Karpas-422 (cell line): ENCODE measurements at regions not wholly inside any gene's neighbourhood (a gene's known extent, or its start where the extent isn't known, plus 50 kb on each side); places are given as distances from the start of the nearest gene placed in this dataset.

Experiments
- DNase-seq: peaks from one replicate; pipeline ENCODE4 v3.0.0-alpha.2; 2015
- H2AFZ ChIP-seq: fragments of 200-600 bp; sonication (generic); 2 replicates; pipeline ENCODE4 v1.6.1; 2014; ENCODE audit warnings: antibody characterized with exemption, low read length, mixed read lengths
- H3K27ac ChIP-seq: fragments of 200-600 bp; sonication (generic); 2 replicates; pipeline ENCODE4 v1.5.1; 2014; ENCODE audit warnings: mild to moderate bottlenecking, low read length, moderate library complexity
- H3K27me3 ChIP-seq: fragments of 200-600 bp; sonication (generic); 2 replicates; pipeline ENCODE4 v1.6.1; 2014; ENCODE audit warnings: low read length, mixed read lengths
- H3K36me3 ChIP-seq: fragments of 200-600 bp; sonication (generic); 2 replicates; pipeline ENCODE4 v1.6.1; 2014; ENCODE audit warnings: low read length, mixed read lengths; ENCODE audit not compliant: insufficient read depth
- H3K4me1 ChIP-seq: fragments of 200-600 bp; sonication (generic); 2 replicates; pipeline ENCODE4 v1.6.1; 2014; ENCODE audit warnings: mild to moderate bottlenecking, low read length, mixed read lengths
- H3K4me2 ChIP-seq: fragments of 200-600 bp; sonication (generic); 2 replicates; pipeline ENCODE4 v1.6.1; 2014; ENCODE audit warnings: low read length, low read depth, mild to moderate bottlenecking; ENCODE audit not compliant: poor library complexity, severe bottlenecking
- H3K4me3 ChIP-seq: fragments of 200-600 bp; sonication (generic); 2 replicates; pipeline ENCODE4 v1.5.1; 2014; ENCODE audit warnings: mild to moderate bottlenecking, antibody characterized with exemption, low read length, mixed read lengths
- H3K79me2 ChIP-seq: fragments of 200-600 bp; sonication (generic); 2 replicates; pipeline ENCODE4 v1.6.1; 2014; ENCODE audit warnings: mild to moderate bottlenecking, low read length, mixed read lengths
- H3K9ac ChIP-seq: fragments of 200-600 bp; sonication (generic); 2 replicates; pipeline ENCODE4 v1.6.0; 2014; ENCODE audit warnings: low read length
- H3K9me2 ChIP-seq: fragments of 200-600 bp; sonication (generic), shearing (Covaris generic); replicated peaks from 2 replicates; pipeline ENCODE4 v1.6.0; 2014; ENCODE audit warnings: mild to moderate bottlenecking, low read length, moderate library complexity; ENCODE audit not compliant: insufficient read depth
- H3K9me3 ChIP-seq: fragments of 300-700, 200-600 bp; sonication (generic); 2 replicates; pipeline ENCODE4 v1.6.1; 2014; ENCODE audit warnings: low read length, mixed read lengths
- H4K20me1 ChIP-seq: fragments of 200-600 bp; sonication (generic); 2 replicates; pipeline ENCODE4 v1.6.1; 2014; ENCODE audit warnings: mild to moderate bottlenecking, antibody characterized with exemption, low read length, low read depth; ENCODE audit not compliant: insufficient read depth

DNA sequence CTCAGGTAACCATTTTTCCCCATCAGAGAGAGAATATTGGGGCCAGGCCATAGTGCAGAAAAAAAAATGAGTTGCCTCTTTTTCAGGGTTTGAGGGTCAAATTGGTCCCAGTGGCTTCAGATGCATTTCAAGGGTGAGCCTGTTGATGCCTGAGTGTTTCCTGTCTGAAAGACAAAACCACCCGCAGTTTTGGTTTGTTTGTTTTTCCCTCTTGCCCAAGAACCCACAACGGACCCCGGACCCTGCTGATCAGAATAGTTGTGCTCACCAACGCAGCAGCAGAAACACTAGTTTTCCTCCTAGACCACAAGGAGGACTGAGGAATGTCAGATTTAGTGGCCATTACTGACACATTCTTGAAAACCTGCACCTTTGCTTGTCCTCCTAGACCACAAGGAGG is 1433.1 kb downstream of the PLA2G4A start:
- H3K9ac ChIP-seq = no peak overlapping the region
- H3K27ac ChIP-seq = no peak overlapping the region
- no peak overlapping the region for H3K4me2 ChIP-seq
- no peaks in the 10 kb centered on the region for H3K36me3 ChIP-seq
- no peaks in the 10 kb centered on the region for H3K79me2 ChIP-seq
- H3K4me3 ChIP-seq = no peak overlapping the region
- peaks cover 3% of the 10 kb centered on the region; the same call in 1 of the 2 replicates for H3K9me3 ChIP-seq
- no peaks in the 10 kb centered on the region for H3K9me2 ChIP-seq
- no peak for DNase-seq
- no peaks in the 10 kb centered on the region for H4K20me1 ChIP-seq
- H2AFZ ChIP-seq = no peak overlapping the region
- H3K27me3 ChIP-seq = no peaks in the 10 kb centered on the region
- no peaks in the 10 kb centered on the region for H3K4me1 ChIP-seq

DNA sequence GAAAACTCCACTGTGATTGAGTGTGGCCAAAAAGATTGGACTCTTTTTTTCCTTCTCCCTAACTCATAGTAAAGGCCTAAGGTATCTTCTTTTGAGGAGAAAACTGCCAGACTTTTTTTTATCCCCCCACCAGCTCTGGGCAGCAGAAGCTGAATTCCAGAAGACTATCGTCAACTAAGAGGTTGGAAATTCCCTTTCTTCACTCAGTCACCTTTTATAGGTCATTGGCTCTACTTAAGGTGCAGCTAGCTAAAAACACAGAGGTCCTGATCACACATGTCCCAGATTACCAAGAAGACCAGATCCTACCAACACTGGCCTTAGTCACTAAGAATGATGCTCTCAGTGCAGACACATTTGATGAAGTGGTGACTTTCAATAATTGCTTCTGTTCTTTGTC is 1441.2 kb downstream of the PLA2G4A start:
- H3K27me3 ChIP-seq = no peaks in the 10 kb centered on the region
- H3K9me2 ChIP-seq = no peaks in the 10 kb centered on the region
- no peaks in the 10 kb centered on the region for H4K20me1 ChIP-seq
- H3K9ac ChIP-seq = no peak overlapping the region
- no peak overlapping the region for H3K4me3 ChIP-seq
- no peaks in the 10 kb centered on the region for H3K4me1 ChIP-seq
- H3K27ac ChIP-seq = no peak overlapping the region
- no peak for DNase-seq
- peaks cover 2% of the 10 kb centered on the region; the same call in 1 of the 2 replicates for H3K9me3 ChIP-seq
- H3K4me2 ChIP-seq = no peak overlapping the region
- H3K79me2 ChIP-seq = no peaks in the 10 kb centered on the region
- no peak overlapping the region for H2AFZ ChIP-seq
- no peaks in the 10 kb centered on the region for H3K36me3 ChIP-seq

DNA sequence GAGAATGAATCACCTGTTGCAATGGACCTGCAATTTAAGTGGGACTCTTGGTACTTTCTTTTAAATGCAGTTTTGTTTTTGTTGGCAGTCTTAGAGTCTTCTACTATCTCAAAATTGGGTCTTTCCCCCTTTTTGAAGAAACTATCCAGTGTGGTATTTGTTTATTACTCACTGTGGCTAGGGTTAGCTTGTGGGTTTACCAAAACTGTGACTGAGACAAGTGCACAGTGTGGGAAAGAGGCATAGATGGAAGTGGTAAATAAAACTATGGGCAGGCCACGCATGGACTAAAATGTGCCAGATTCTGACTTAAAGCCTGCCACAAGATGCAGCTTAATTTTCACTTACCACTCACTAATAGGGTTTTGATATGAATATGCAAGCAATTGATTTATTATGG is 1441.7 kb downstream of the PLA2G4A start:
- H3K4me2 ChIP-seq = no peak overlapping the region
- H3K9ac ChIP-seq = no peak overlapping the region
- no peaks in the 10 kb centered on the region for H4K20me1 ChIP-seq

DNA sequence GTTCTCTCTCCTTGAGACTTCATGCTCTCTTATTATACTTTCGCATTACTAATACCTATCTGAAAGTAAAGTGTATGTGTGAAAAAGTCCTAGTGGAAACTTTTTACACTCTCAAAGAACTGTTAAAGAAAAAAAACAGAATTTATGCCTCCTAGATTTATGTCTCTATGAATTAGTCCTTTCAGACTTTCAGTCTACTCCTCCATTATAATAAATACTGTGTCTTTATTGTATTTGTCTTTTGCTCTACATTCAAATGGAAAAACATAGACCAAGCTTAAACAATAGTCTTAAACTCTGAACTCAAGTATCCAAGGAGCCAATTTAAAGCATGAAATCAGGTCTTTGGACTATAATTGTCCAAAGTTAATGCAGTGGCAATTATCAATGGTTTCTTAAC is 1449.0 kb downstream of the PLA2G4A start:
- no peak for DNase-seq
- no peaks in the 10 kb centered on the region for H3K36me3 ChIP-seq
- no peaks in the 10 kb centered on the region for H3K79me2 ChIP-seq

More for the DNA sequence above, 1441.7 kb downstream of the PLA2G4A start:
- H3K4me1 ChIP-seq = no peaks in the 10 kb centered on the region
- H3K27me3 ChIP-seq = no peaks in the 10 kb centered on the region
- H2AFZ ChIP-seq = no peak overlapping the region
- no peak for DNase-seq
- peaks cover 2% of the 10 kb centered on the region; the same call in 1 of the 2 replicates for H3K9me3 ChIP-seq
- no peak overlapping the region for H3K27ac ChIP-seq
- H3K9me2 ChIP-seq = no peaks in the 10 kb centered on the region
- no peaks in the 10 kb centered on the region for H3K79me2 ChIP-seq
- no peak overlapping the region for H3K4me3 ChIP-seq
- no peaks in the 10 kb centered on the region for H3K36me3 ChIP-seq

DNA sequence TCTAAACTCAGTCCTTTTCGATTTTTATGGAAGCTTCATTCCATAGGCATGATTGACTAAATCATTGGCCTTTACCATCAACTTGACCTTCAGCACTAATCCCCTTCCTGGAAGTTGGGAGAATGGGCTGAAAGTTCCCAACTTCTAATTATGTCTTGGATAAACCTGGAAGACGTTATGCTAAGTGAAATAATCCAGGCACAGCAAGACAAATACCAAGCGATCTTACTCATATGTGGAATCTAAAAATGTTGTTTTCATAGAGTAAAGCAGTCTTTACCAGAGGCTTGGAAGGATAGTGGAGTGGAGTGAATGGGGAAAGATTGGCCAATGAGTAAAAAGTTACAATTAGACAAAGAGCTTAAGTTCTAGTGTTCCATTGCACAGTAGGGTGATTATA is 1453.2 kb downstream of the PLA2G4A start:
- Histone ChIP-seq H3K4me3 (no peak overlapping the region), H3K4me1 (no peaks in the 10 kb centered on the region), H3K4me2 (no peak overlapping the region), H3K27me3 (no peaks in the 10 kb centered on the region), H3K79me2 (no peaks in the 10 kb centered on the region), H2AFZ (no peak overlapping the region), H3K27ac (no peak overlapping the region), H3K9me3 (peaks cover 4% of the 10 kb centered on the region), H3K36me3 (no peaks in the 10 kb centered on the region), H3K9ac (no peak overlapping the region), H3K9me2 (no peaks in the 10 kb centered on the region), H4K20me1 (no peaks in the 10 kb centered on the region)
- no peak for DNase-seq

More for the DNA sequence above, 1449.0 kb downstream of the PLA2G4A start:
- Histone ChIP-seq H3K4me2 (no peak overlapping the region), H3K27me3 (no peaks in the 10 kb centered on the region), H4K20me1 (no peaks in the 10 kb centered on the region), H3K4me1 (no peaks in the 10 kb centered on the region), H3K9me3 (peaks cover 4% of the 10 kb centered on the region), H3K4me3 (no peak overlapping the region), H3K27ac (no peak overlapping the region), H3K9ac (no peak overlapping the region), H2AFZ (no peak overlapping the region), H3K9me2 (no peaks in the 10 kb centered on the region)

DNA sequence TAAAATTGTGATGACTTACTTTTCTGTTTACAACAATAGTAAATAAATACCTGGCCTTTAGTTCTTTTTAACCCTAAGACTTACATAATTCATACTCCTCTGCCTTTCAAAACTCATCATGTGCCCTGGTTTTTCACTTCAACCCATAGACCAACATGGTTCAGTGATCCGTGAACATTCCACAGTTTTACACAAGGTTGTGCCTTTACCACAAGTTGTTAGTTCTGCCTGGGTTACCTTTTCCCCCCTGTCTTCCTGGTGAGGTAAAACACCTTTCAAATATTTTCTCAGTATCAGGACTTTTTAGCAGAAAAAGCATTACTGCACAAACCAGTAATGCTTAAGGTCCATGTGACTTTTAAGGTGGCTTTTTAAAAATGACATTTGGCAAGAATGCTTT is 1466.4 kb downstream of the PLA2G4A start:
- Histone ChIP-seq H3K36me3 (no peaks in the 10 kb centered on the region), H3K79me2 (no peaks in the 10 kb centered on the region), H3K4me1 (no peaks in the 10 kb centered on the region), H3K4me2 (no peak overlapping the region), H4K20me1 (no peaks in the 10 kb centered on the region), H3K27me3 (no peaks in the 10 kb centered on the region), H3K9me3 (peaks cover 17% of the 10 kb centered on the region), H3K27ac (no peak overlapping the region), H3K4me3 (no peak overlapping the region), H3K9ac (no peak overlapping the region), H3K9me2 (no peaks in the 10 kb centered on the region), H2AFZ (no peak overlapping the region)
- DNase-seq = no peak

DNA sequence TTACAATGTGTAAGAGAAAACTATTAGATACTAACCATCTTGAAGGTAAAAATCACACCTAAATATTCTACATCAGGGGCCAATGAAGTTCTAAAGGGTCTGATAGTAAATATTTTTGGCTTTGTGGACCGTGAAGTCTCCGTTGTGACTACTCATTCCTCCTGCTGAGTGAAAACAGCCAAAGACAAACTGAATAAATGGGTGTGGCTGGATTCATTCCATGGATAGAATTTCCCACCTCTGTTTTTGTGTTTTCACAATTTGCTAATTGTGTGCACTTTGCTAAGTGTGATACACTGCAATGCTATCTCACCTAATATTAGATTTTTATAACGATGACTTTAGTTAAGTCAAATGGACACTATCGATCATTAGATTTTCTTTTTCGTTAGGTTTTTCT is 1474.0 kb downstream of the PLA2G4A start:
- no peaks in the 10 kb centered on the region for H4K20me1 ChIP-seq
- no peak overlapping the region for H3K4me3 ChIP-seq
- no peaks in the 10 kb centered on the region for H3K36me3 ChIP-seq
- no peak overlapping the region for H2AFZ ChIP-seq
- peaks cover 14% of the 10 kb centered on the region for H3K9me3 ChIP-seq
- DNase-seq = no peak
- no peaks in the 10 kb centered on the region for H3K27me3 ChIP-seq
- H3K27ac ChIP-seq = no peak overlapping the region
- no peak overlapping the region for H3K9ac ChIP-seq
- H3K79me2 ChIP-seq = no peaks in the 10 kb centered on the region
- no peaks in the 10 kb centered on the region for H3K4me1 ChIP-seq
- H3K9me2 ChIP-seq = no peaks in the 10 kb centered on the region
- H3K4me2 ChIP-seq = no peak overlapping the region

DNA sequence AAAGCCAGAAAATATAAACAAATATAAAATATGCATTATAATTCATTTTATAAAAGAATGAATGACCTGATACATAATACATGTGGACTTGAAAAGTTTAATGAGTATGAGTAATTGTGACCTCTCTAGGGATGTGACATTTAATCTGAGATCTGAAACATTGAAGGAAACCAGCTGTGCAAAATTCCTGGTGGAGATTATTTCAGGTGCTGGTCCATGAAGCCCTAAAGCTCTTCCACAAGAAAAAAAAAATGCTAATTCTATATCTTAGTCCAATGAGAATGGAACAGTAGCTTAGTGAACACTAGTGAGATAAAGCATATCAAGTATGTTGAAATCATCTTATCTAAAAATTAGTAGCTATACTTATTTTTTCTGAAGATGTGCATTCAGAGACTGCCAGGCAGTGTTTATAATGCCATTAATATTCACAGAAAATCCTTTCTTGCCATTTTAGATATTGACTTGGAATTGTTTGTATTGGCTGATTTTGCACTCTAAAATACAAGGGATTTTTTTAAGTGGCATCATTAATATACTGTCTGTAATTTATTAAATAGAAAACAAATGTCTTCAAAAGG is 1485.9 kb downstream of the PLA2G4A start:
- H3K4me2 ChIP-seq = no peak overlapping the region
- H3K4me3 ChIP-seq = no peak overlapping the region
- H3K79me2 ChIP-seq = no peaks in the 10 kb centered on the region
- no peak overlapping the region for H3K27ac ChIP-seq
- H3K36me3 ChIP-seq = no peaks in the 10 kb centered on the region
- H3K9me2 ChIP-seq = no peaks in the 10 kb centered on the region
- no peaks in the 10 kb centered on the region for H4K20me1 ChIP-seq
- no peak overlapping the region for H3K9ac ChIP-seq
- no peak for DNase-seq
- peaks cover 18% of the 10 kb centered on the region for H3K9me3 ChIP-seq
- no peaks in the 10 kb centered on the region for H3K4me1 ChIP-seq
- no peak overlapping the region for H2AFZ ChIP-seq
- no peaks in the 10 kb centered on the region for H3K27me3 ChIP-seq

DNA sequence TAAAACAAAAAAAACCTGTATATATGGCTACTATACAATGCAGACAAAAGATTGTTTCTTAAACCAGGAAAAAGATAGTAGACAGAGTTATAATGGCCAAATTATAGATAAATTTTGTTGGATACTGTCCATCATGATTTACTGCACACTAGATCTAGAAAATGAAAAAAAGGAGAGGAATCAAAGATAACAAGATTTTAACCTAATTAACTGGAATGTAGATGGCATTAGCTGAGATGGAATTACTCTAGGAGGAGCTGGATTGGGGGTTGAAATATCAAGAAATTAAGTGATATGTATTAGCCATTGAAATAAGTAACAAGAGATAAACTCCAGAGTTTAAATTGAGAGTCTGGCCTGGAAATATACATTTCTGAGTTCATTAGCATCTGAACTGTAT is 1489.1 kb downstream of the PLA2G4A start:
- no peak overlapping the region for H3K4me2 ChIP-seq
- DNase-seq = no peak
- no peak overlapping the region for H3K4me3 ChIP-seq
- H3K4me1 ChIP-seq = no peaks in the 10 kb centered on the region
- H3K27me3 ChIP-seq = no peaks in the 10 kb centered on the region
- H4K20me1 ChIP-seq = no peaks in the 10 kb centered on the region
- no peak overlapping the region for H3K27ac ChIP-seq
- H3K9me3 ChIP-seq = peaks cover 26% of the 10 kb centered on the region
- no peak overlapping the region for H2AFZ ChIP-seq
- H3K9me2 ChIP-seq = no peaks in the 10 kb centered on the region
- H3K79me2 ChIP-seq = no peaks in the 10 kb centered on the region
- H3K36me3 ChIP-seq = no peaks in the 10 kb centered on the region
- H3K9ac ChIP-seq = no peak overlapping the region
